Heart right ventricle (tissue), 16 donors: ENCODE measurements at regions not wholly inside any gene's neighbourhood (a gene's known extent, or its start where the extent isn't known, plus 50 kb on each side); places are given as distances from the start of the nearest gene placed in this dataset.

ENCODE experiments used
- ATAC-seq, 8 donors: fragments of 200-7000 bp; cut with Tn5 transposase; one replicate each; pipeline ENCODE4 v1.9.1; 2020; ENCODE audit warnings: mild to moderate bottlenecking in 8 of 8, moderate library complexity in 8 of 8, moderate number of reproducible peaks in 1 of 8
- DNase-seq, 2 donors: peaks; one replicate each; pipeline ENCODE4 v3.0.0-alpha.2; 2020
- H3K27ac ChIP-seq, 10 donors: fragments of 200-600 bp; sonication (generic) in 2 of 10; one replicate each; pipeline versions ENCODE4 v1.5.0 to v1.8.0; 2020 to 2022; ENCODE audit warnings: mild to moderate bottlenecking in 3 of 10
- H3K27me3 ChIP-seq, 7 donors: fragments of 200-600 bp; one replicate each; pipeline ENCODE4 v1.8.0; 2021 to 2022; ENCODE audit warnings: mild to moderate bottlenecking in 2 of 7
- H3K36me3 ChIP-seq, 9 donors: fragments of 200-600 bp; sonication (generic) in 1 of 9; one replicate each; pipeline versions ENCODE4 v1.5.0 to v1.8.0; 2020 to 2022; ENCODE audit warnings: mild to moderate bottlenecking in 2 of 9
- H3K4me1 ChIP-seq, 9 donors: fragments of 200-600 bp; sonication (generic) in 1 of 9; one replicate each; pipeline versions ENCODE4 v1.5.0 to v1.8.0; 2020 to 2022; ENCODE audit warnings: mild to moderate bottlenecking in 4 of 9
- H3K4me3 ChIP-seq, 10 donors: fragments of 200-600 bp; sonication (generic) in 2 of 10; one replicate each; pipeline versions ENCODE4 v1.5.0 to v1.8.0; 2020 to 2022; ENCODE audit warnings: mild to moderate bottlenecking in 7 of 10, moderate library complexity in 2 of 10
- H3K9me3 ChIP-seq, 11 donors: fragments of 200-600 bp in 10 of 11; sonication (generic) in 2 of 11; one replicate each; pipeline versions ENCODE4 v1.5.0 to v1.8.0; 2013 to 2022; ENCODE audit warnings: mild to moderate bottlenecking in 2 of 11, control low read depth in 1 of 11, moderate library complexity in 1 of 11
- CTCF ChIP-seq, 9 donors: fragments of 200-600 bp; sonication (generic) in 2 of 9; IDR thresholded peaks; one replicate each; pipeline versions ENCODE4 v1.5.0 to v1.8.0; 2021 to 2022; ENCODE audit warnings: antibody characterized with exemption in 9 of 9, mild to moderate bottlenecking in 5 of 9, moderate library complexity in 1 of 9
- WGBS, 2 donors: extraction: QIAGEN DNeasy Blood & Tissue Kit; methylation state at CpG; one replicate each; pipeline ENCODE4 v1.1.7; 2013; ENCODE audit warnings: inconsistent platforms in 1 of 2; 5-methylcytosine and 5-hydroxymethylcytosine counted together
- intact Hi-C, 10 donors: fragments of 100-400 bp; cut with DNase I; formaldehyde crosslinking; loops; one replicate each; pipeline versions ENCODE4 v1.11.1 to v1.14.2; 2022
- donor health status: Arrhythmogenic right ventricular cardiomyopathy.
- donor health status: ischemic (EF 13 %, LVEDD 7.1; RV severe dilation, severe dysfunction).
- donor health status: healthy with polysubstance abuse.
- donor health status: DM: no; HTN: yes; CAD: no.
- donor health status: DM: no; HTN: no; CAD: no.
- donor health status: ischemic (EF 25% LVEDD 6.9; RV normal size, moderate dysfunction).
- donor health status: ischemic (EF 25% LVEDD 5.7; RV mildly dilated, moderate dysfunction).
- donor health status: healthy.
- donor health status: DM: yes; HTN: yes; CAD: no.
- donor health status: Ischemic cardiomyopathy.
- donor health status: ischemic (EF 35%, LVEDD 5.7; RV mildly dilated, moderate dysfunction).
- donor health status: nonischemic (EF 11% LVEDD 7.7; RV severe dilation, severe dysfunction).
- donor health status: DM: yes; HTN: yes; CAD: no.
- donor health status: PGD.
- donor health status: ischemic (EF 29% LVEDD 5.4; RV normal size, mild dysfunction).
- donor health status: nonischemic (EF 23%, LVEDD 6.1; RV moderate dilation, normal function).

GRCh38 chr21:26758083-26758880, 86.9 kb downstream of the ADAMTS1 start:
- Histone ChIP-seq H3K4me3 (no peak overlapping the region), H3K9me3 (no peaks in the 10 kb centered on the region), H3K27ac (no peak overlapping the region), H3K4me1 (no peaks in the 10 kb centered on the region), H3K27me3 (no peaks in the 10 kb centered on the region), H3K36me3 (no peaks in the 10 kb centered on the region)
- DNase-seq (no peak), ATAC-seq (no peak)
- no peak for TF ChIP-seq CTCF (IDR thresholded peaks at IDR 0.05)
- 77 to 82% methylated on average over 3 of the region's 3 CpGs for WGBS, 2 donors
- intact Hi-C loops = no loop called here

GRCh38 chr21:26756491-26757159, 88.6 kb downstream of the ADAMTS1 start:
- Histone ChIP-seq H3K36me3 (no peaks in the 10 kb centered on the region), H3K4me1 (no peaks in the 10 kb centered on the region), H3K9me3 (no peaks in the 10 kb centered on the region), H3K27me3 (no peaks in the 10 kb centered on the region), H3K27ac (no peak overlapping the region), H3K4me3 (no peak overlapping the region)
- intact Hi-C loops = no loop called here
- ATAC-seq = no peak
- WGBS, 2 donors = 79 to 91% methylated on average over 3 of the region's 3 CpGs
- no peak for TF ChIP-seq CTCF (IDR thresholded peaks at IDR 0.05)
- DNase-seq = no peak

- Histone ChIP-seq H3K27me3 (no peaks in the 10 kb centered on the region), H3K9me3 (no peaks in the 10 kb centered on the region), H3K4me1 (no peaks in the 10 kb centered on the region), H3K4me3 (no peak overlapping the region), H3K36me3 (no peaks in the 10 kb centered on the region), H3K27ac (no peak overlapping the region)
- DNase-seq = no peak
- whole genome bisulfite sequencing, 2 donors = 86 to 87% methylated on average over 2 of the region's 2 CpGs
- ATAC-seq = no peak
- intact Hi-C loops = no loop called here
- TF ChIP-seq CTCF (IDR thresholded peaks at IDR 0.05) = no peak
Measured at GRCh38 chr21:26754853-26755252, 90.4 kb downstream of the ADAMTS1 start.

GRCh38 chr21:26753822-26754221, 91.4 kb downstream of the ADAMTS1 start:
- no peaks in the 10 kb centered on the region for H3K27me3 ChIP-seq
- no peaks in the 10 kb centered on the region for H3K9me3 ChIP-seq
- TF ChIP-seq CTCF (IDR thresholded peaks at IDR 0.05) = no peak
- WGBS, 2 donors = 92 to 95% methylated on average over 4 of the region's 4 CpGs
- DNase-seq (no peak), ATAC-seq (no peak)
- H3K27ac ChIP-seq = no peak overlapping the region
- H3K4me3 ChIP-seq = no peak overlapping the region
- H3K36me3 ChIP-seq = no peaks in the 10 kb centered on the region
- intact Hi-C loops = no loop called here
- no peaks in the 10 kb centered on the region for H3K4me1 ChIP-seq
